Tibial nerve (tissue), 4 donors: ENCODE measurements at regions not wholly inside any gene's neighbourhood (a gene's known extent, or its start where the extent isn't known, plus 50 kb on each side); places are given as distances from the start of the nearest gene placed in this dataset.

Experiments used
- DNase-seq, 2 donors: peaks; one replicate each; pipeline ENCODE4 v3.0.0-alpha.2; 2019; ENCODE audit warnings: low spot score in 2 of 2
- H3K27ac ChIP-seq, 4 donors: fragments of 200-600 bp; sonication (generic) in 3 of 4; one replicate each; pipeline ENCODE4 v1.5.1; 2017 to 2019; ENCODE audit warnings: mild to moderate bottlenecking in 1 of 4
- H3K27me3 ChIP-seq, 2 donors: fragments of 200-600 bp; sonication (generic) in 1 of 2; one replicate each; pipeline versions ENCODE4 v1.5.1 to v1.6.0; 2017 to 2019
- H3K36me3 ChIP-seq, 3 donors: fragments of 200-600 bp; sonication (generic); one replicate each; pipeline ENCODE4 v1.5.1; 2018 to 2019
- H3K4me1 ChIP-seq, 4 donors: fragments of 200-600 bp; sonication (generic) in 3 of 4; one replicate each; pipeline ENCODE4 v1.5.1; 2017 to 2019
- H3K4me3 ChIP-seq, 4 donors: fragments of 200-600 bp; sonication (generic) in 3 of 4; one replicate each; pipeline ENCODE4 v1.5.1; 2017 to 2019; ENCODE audit warnings: mild to moderate bottlenecking in 1 of 4, moderate library complexity in 1 of 4
- H3K9me3 ChIP-seq, 4 donors: fragments of 200-600 bp; sonication (generic) in 3 of 4; one replicate each; pipeline ENCODE4 v1.5.1; 2017 to 2019
- CTCF ChIP-seq, 5 experiments: fragments of 200-600 bp in 3 of 5; fragments of 450-650 bp in 2 of 5; sonication (generic) in 3 of 5; IDR thresholded peaks; one replicate each; pipeline ENCODE4 v1.5.1; 2016 to 2019; ENCODE audit warnings: antibody characterized with exemption in 5 of 5, mild to moderate bottlenecking in 3 of 5, moderate library complexity in 2 of 5
- EP300 ChIP-seq, 2 donors: sonication (generic); formaldehyde crosslinking; IDR thresholded peaks; one replicate each; pipeline ENCODE4 v1.6.1; 2017; ENCODE audit warnings: antibody characterized with exemption in 2 of 2, mild to moderate bottlenecking in 1 of 2
- POLR2A ChIP-seq, 2 donors: fragments of 450-650 bp; IDR thresholded peaks; one replicate each; pipeline ENCODE4 v1.6.1; 2017; ENCODE audit warnings: antibody characterized with exemption in 2 of 2, mild to moderate bottlenecking in 2 of 2, moderate library complexity in 2 of 2
- WGBS, 2 donors: methylation state at CpG; one replicate each; pipeline ENCODE4 v1.1.5; 2018; 5-methylcytosine and 5-hydroxymethylcytosine counted together

GRCh38 chr5:90020575-90021538, 388.7 kb downstream of the CETN3 start:
- no peaks in the 10 kb centered on the region for H3K36me3 ChIP-seq
- peak overlapping the region in 1 of 4 donors; percentile 27 for H3K4me3 ChIP-seq
- 43 to 63% methylated on average over 5 of the region's 5 CpGs for WGBS, 2 donors
- H3K27ac ChIP-seq = no peak overlapping the region
- no peaks in the 10 kb centered on the region for H3K9me3 ChIP-seq
- TF ChIP-seq POLR2A (IDR thresholded peaks at IDR 0.05) (no peak), EP300 (IDR thresholded peaks at IDR 0.05) (no peak), CTCF (IDR thresholded peaks at IDR 0.05) (no peak)
- H3K27me3 ChIP-seq = no peaks in the 10 kb centered on the region
- H3K4me1 ChIP-seq = peaks cover 0 to 14% (median 0%) of the 10 kb centered on the region in 4 donors
- no peak for DNase-seq

GRCh38 chr5:90017239-90017638, 392.3 kb downstream of the CETN3 start:
- no peak for TF ChIP-seq CTCF (IDR thresholded peaks at IDR 0.05)
- no peak for TF ChIP-seq POLR2A (IDR thresholded peaks at IDR 0.05)
- no peak for TF ChIP-seq EP300 (IDR thresholded peaks at IDR 0.05)

GRCh38 chr5:90015584-90016018, 394.0 kb downstream of the CETN3 start:
- Histone ChIP-seq H3K4me3 (no peak overlapping the region), H3K4me1 (no peaks in the 10 kb centered on the region), H3K27me3 (no peaks in the 10 kb centered on the region), H3K36me3 (no peaks in the 10 kb centered on the region), H3K27ac (no peak overlapping the region), H3K9me3 (no peaks in the 10 kb centered on the region)
- no peak for TF ChIP-seq EP300 (IDR thresholded peaks at IDR 0.05)
- no peak for TF ChIP-seq POLR2A (IDR thresholded peaks at IDR 0.05)
- no peak for TF ChIP-seq CTCF (IDR thresholded peaks at IDR 0.05)
- no peak for DNase-seq
- WGBS, 2 donors = 28 to 32% methylated on average over 3 of the region's 3 CpGs

More at GRCh38 chr5:90017239-90017638, 392.3 kb downstream of the CETN3 start:
- 89 to 90% methylated on average over 3 of the region's 3 CpGs for WGBS, 2 donors
- DNase-seq = no peak
- Histone ChIP-seq H3K4me3 (no peak overlapping the region), H3K4me1 (peaks cover 0 to 13% (median 0%) of the 10 kb centered on the region in 4 donors), H3K9me3 (no peaks in the 10 kb centered on the region), H3K27ac (no peak overlapping the region), H3K36me3 (no peaks in the 10 kb centered on the region), H3K27me3 (no peaks in the 10 kb centered on the region)

GRCh38 chr5:90014420-90014819, 395.1 kb downstream of the CETN3 start:
- H3K4me3 ChIP-seq = no peak overlapping the region
- no peaks in the 10 kb centered on the region for H3K36me3 ChIP-seq
- no peaks in the 10 kb centered on the region for H3K4me1 ChIP-seq
- no peaks in the 10 kb centered on the region for H3K27me3 ChIP-seq
- no peak overlapping the region for H3K27ac ChIP-seq
- TF ChIP-seq EP300 (IDR thresholded peaks at IDR 0.05) (no peak), CTCF (IDR thresholded peaks at IDR 0.05) (no peak), POLR2A (IDR thresholded peaks at IDR 0.05) (no peak)
- no peaks in the 10 kb centered on the region for H3K9me3 ChIP-seq
- no peak for DNase-seq

GRCh38 chr5:90000351-90000750, 409.2 kb downstream of the CETN3 start:
- Histone ChIP-seq H3K27ac (no peak overlapping the region), H3K36me3 (no peaks in the 10 kb centered on the region), H3K4me1 (no peaks in the 10 kb centered on the region), H3K4me3 (no peak overlapping the region), H3K9me3 (no peaks in the 10 kb centered on the region), H3K27me3 (no peaks in the 10 kb centered on the region)
- 93 to 95% methylated on average over 2 of the region's 2 CpGs for WGBS, 2 donors
- TF ChIP-seq EP300 (IDR thresholded peaks at IDR 0.05) (no peak), POLR2A (IDR thresholded peaks at IDR 0.05) (no peak), CTCF (IDR thresholded peaks at IDR 0.05) (no peak)
- DNase-seq = no peak
